ENCODE measurements at regions not wholly inside any gene's neighbourhood (a gene's known extent, or its start where the extent isn't known, plus 50 kb on each side); places are given as distances from the start of the nearest gene placed in this dataset.
A peak's percentile ranks its signal among the peaks of the same experiment; 100 is the strongest.

- no peak for DNase-seq (ENCODE audit: low spot score)
Measured at GRCh38 chr13:110773480-110773879, 60.0 kb downstream of the ING1 start.

- no peak for DNase-seq (ENCODE audit: low spot score)
Measured at GRCh38 chr13:110774051-110774450, 60.6 kb downstream of the ING1 start.

GRCh38 chr13:110774490-110774889 lies 61.0 kb downstream of the ING1 start:
- no peak for DNase-seq (ENCODE audit: low spot score)

- no peak for DNase-seq (ENCODE audit: low spot score)
Measured at GRCh38 chr13:110775576-110775975, 62.1 kb downstream of the ING1 start.

GRCh38 chr13:110777251-110777820 lies 63.8 kb downstream of the ING1 start:
- DNase-seq (ENCODE audit: low spot score) = no peak

GRCh38 chr13:110779022-110779421 lies 65.5 kb downstream of the ING1 start:
- no peak for DNase-seq (ENCODE audit: low spot score)

GRCh38 chr13:110780422-110780821 lies 66.9 kb downstream of the ING1 start:
- DNase-seq (ENCODE audit: low spot score) = no peak

- DNase-seq (ENCODE audit: low spot score) = no peak
Measured at GRCh38 chr13:110782185-110782584, 68.7 kb downstream of the ING1 start.

- DNase-seq (ENCODE audit: low spot score) = peak; percentile 2
Measured at GRCh38 chr13:110784704-110785103, 71.2 kb downstream of the ING1 start.

- no peak for DNase-seq (ENCODE audit: low spot score)
Measured at GRCh38 chr13:110788778-110789177, 75.3 kb downstream of the ING1 start.

GRCh38 chr13:110789871-110790270 lies 76.4 kb downstream of the ING1 start:
- DNase-seq (ENCODE audit: low spot score) = no peak

GRCh38 chr13:110790371-110790770 lies 76.9 kb downstream of the ING1 start:
- no peak for DNase-seq (ENCODE audit: low spot score)

- DNase-seq (ENCODE audit: low spot score) = no peak
Measured at GRCh38 chr13:110794209-110794608, 80.7 kb downstream of the ING1 start.

GRCh38 chr13:110797230-110797877 lies 83.9 kb downstream of the ING1 start:
- no peak for DNase-seq (ENCODE audit: low spot score)

- DNase-seq (ENCODE audit: low spot score) = no peak
Measured at GRCh38 chr13:110798081-110798994, 84.8 kb downstream of the ING1 start.

- DNase-seq (ENCODE audit: low spot score) = no peak
Measured at GRCh38 chr13:110799246-110800236, 86.0 kb downstream of the ING1 start.

GRCh38 chr13:110801044-110801443 lies 87.5 kb downstream of the ING1 start:
- DNase-seq (ENCODE audit: low spot score) = no peak

GRCh38 chr13:110802260-110802659 lies 88.8 kb downstream of the ING1 start:
- no peak for DNase-seq (ENCODE audit: low spot score)

- no peak for DNase-seq (ENCODE audit: low spot score)
Measured at GRCh38 chr13:110806636-110807035, 93.1 kb downstream of the ING1 start.

GRCh38 chr13:110807546-110807945 lies 94.0 kb downstream of the ING1 start:
- no peak for DNase-seq (ENCODE audit: low spot score)

GRCh38 chr13:110808138-110808537 lies 94.6 kb downstream of the ING1 start:
- no peak for DNase-seq (ENCODE audit: low spot score)
